ENCODE measurements at regions not wholly inside any gene's neighbourhood (a gene's known extent, or its start where the extent isn't known, plus 50 kb on each side); places are given as distances from the start of the nearest gene placed in this dataset.

DNA sequence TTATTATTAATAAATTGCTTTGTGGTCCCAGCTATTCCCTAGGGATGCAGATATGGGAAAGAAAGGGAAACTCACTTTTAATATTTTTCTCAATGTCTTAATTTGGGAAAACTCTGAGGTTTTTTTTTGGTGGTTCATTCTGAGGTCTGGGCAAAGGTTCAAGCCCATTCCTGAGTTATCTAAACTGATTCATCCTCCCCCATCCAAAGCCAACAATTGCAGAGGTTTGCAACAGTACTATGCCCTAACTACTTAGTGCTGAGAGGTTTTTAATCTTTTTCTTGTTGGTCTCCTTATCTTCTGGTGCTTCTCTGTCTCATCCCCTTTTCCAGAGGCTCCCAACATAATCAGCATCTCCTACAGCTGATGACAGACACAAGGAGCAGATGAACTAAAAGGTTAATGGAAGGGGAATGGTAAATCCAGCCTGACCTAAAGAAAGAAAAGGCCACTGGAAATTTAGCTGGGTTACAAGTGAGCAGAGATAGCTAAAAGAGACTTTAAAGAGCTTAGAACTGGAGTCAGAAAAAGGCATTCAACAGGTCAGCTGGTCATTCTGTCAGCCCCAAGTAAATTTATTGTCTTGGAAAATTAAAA, 390.4 kb downstream of the TGFB2 start:
- Histone ChIP-seq H3K4me1 (ENCODE audit: insufficient read depth, low read length) (no peaks in the 10 kb centered on the region), H3K9me3 (ENCODE audit: low read length) (no peaks in the 10 kb centered on the region), H3K27ac (ENCODE audit: low read depth, low read length) (no peak overlapping the region), H3K27me3 (ENCODE audit: control insufficient read depth in 1 of 2, insufficient read depth in 2 of 2, low read length in 2 of 2) (no peaks in the 10 kb centered on the region), H3K9ac (ENCODE audit: low read length) (no peak overlapping the region), H3K4me3 (ENCODE audit: low read depth in 1 of 2, low read length in 2 of 2) (no peak overlapping the region), H3K36me3 (ENCODE audit: insufficient read depth, low read length) (no peaks in the 10 kb centered on the region)

- H3K27ac ChIP-seq (ENCODE audit: low read depth, low read length) = no peak overlapping the region
- no peaks in the 10 kb centered on the region for H3K27me3 ChIP-seq (ENCODE audit: control insufficient read depth in 1 of 2, insufficient read depth in 2 of 2, low read length in 2 of 2)
- no peaks in the 10 kb centered on the region for H3K9me3 ChIP-seq (ENCODE audit: low read length)
- H3K4me1 ChIP-seq (ENCODE audit: insufficient read depth, low read length) = no peaks in the 10 kb centered on the region
- no peak overlapping the region for H3K9ac ChIP-seq (ENCODE audit: low read length)
- no peaks in the 10 kb centered on the region for H3K36me3 ChIP-seq (ENCODE audit: insufficient read depth, low read length)
- no peak overlapping the region for H3K4me3 ChIP-seq (ENCODE audit: low read depth in 1 of 2, low read length in 2 of 2)
Measured at GRCh38 chr1:218739426-218739825, 394.3 kb downstream of the TGFB2 start.

DNA sequence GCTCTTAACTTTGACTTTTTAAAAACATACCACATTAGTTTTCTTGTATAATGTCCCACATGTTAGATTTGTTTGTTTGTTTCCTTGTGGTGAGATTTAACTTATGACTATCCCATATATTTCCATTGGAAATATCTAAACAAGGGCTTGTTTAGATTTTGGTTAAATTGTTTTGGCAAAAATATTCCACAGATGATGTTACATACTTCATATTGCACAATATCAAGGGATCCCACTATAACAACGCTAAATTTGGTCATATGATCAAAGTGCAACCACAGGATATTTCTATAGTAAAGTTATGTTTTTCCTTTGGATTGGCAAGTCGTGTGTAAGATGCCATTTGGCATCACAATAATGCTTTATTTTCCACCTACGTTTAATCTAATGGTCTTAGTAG, 396.7 kb downstream of the TGFB2 start:
- Histone ChIP-seq H3K36me3 (ENCODE audit: insufficient read depth, low read length) (no peaks in the 10 kb centered on the region), H3K27me3 (ENCODE audit: control insufficient read depth in 1 of 2, insufficient read depth in 2 of 2, low read length in 2 of 2) (no peaks in the 10 kb centered on the region), H3K4me3 (ENCODE audit: low read depth in 1 of 2, low read length in 2 of 2) (no peak overlapping the region), H3K9ac (ENCODE audit: low read length) (no peak overlapping the region), H3K4me1 (ENCODE audit: insufficient read depth, low read length) (no peaks in the 10 kb centered on the region), H3K9me3 (ENCODE audit: low read length) (no peaks in the 10 kb centered on the region), H3K27ac (ENCODE audit: low read depth, low read length) (no peak overlapping the region)

GRCh38 chr1:218742467-218743262, 397.5 kb downstream of the TGFB2 start:
- H3K9ac ChIP-seq (ENCODE audit: low read length) = no peak overlapping the region
- H3K27ac ChIP-seq (ENCODE audit: low read depth, low read length) = no peak overlapping the region
- H3K36me3 ChIP-seq (ENCODE audit: insufficient read depth, low read length) = no peaks in the 10 kb centered on the region
- no peaks in the 10 kb centered on the region for H3K27me3 ChIP-seq (ENCODE audit: control insufficient read depth in 1 of 2, insufficient read depth in 2 of 2, low read length in 2 of 2)
- H3K9me3 ChIP-seq (ENCODE audit: low read length) = no peaks in the 10 kb centered on the region
- H3K4me1 ChIP-seq (ENCODE audit: insufficient read depth, low read length) = no peaks in the 10 kb centered on the region
- no peak overlapping the region for H3K4me3 ChIP-seq (ENCODE audit: low read depth in 1 of 2, low read length in 2 of 2)

DNA sequence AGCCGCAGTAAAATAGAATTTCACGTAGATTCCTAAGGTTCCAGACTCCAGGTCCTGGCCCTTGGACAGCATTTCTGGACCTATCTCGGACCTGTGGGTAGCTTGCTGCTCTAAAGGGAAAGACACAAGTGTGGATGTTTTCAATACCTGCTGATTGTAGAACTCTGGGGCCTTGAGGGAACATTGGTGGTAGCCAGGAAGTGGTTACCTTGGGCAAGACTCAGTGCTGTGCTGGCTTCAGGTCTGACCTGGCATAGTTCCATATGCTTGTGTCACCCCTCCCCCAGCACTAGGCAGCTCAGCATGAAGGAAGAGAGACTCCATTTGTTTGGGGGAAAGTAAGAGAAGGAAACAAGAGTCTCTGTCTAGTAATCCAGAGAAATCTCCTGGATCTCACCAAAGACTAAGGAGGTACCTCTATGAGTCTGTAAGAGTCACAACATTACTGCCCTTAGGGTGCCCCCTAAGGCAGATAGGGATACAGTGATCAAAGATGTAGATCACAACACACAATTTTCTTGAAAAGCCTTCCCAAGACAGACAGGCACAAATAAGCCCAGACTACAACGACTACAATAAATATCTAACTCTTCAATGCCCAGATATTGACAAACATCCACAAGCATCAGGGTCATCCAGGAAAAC, 398.8 kb downstream of the TGFB2 start:
- no peaks in the 10 kb centered on the region for H3K27me3 ChIP-seq (ENCODE audit: control insufficient read depth in 1 of 2, insufficient read depth in 2 of 2, low read length in 2 of 2)
- no peaks in the 10 kb centered on the region for H3K36me3 ChIP-seq (ENCODE audit: insufficient read depth, low read length)
- no peak overlapping the region for H3K27ac ChIP-seq (ENCODE audit: low read depth, low read length)
- no peaks in the 10 kb centered on the region for H3K4me1 ChIP-seq (ENCODE audit: insufficient read depth, low read length)
- H3K4me3 ChIP-seq (ENCODE audit: low read depth in 1 of 2, low read length in 2 of 2) = no peak overlapping the region
- no peak overlapping the region for H3K9ac ChIP-seq (ENCODE audit: low read length)
- H3K9me3 ChIP-seq (ENCODE audit: low read length) = no peaks in the 10 kb centered on the region

GRCh38 chr1:218748071-218748470, 402.9 kb downstream of the TGFB2 start:
- H3K9me3 ChIP-seq (ENCODE audit: low read length) = no peaks in the 10 kb centered on the region
- no peak overlapping the region for H3K4me3 ChIP-seq (ENCODE audit: low read depth in 1 of 2, low read length in 2 of 2)
- no peaks in the 10 kb centered on the region for H3K36me3 ChIP-seq (ENCODE audit: insufficient read depth, low read length)
- no peaks in the 10 kb centered on the region for H3K4me1 ChIP-seq (ENCODE audit: insufficient read depth, low read length)
- no peaks in the 10 kb centered on the region for H3K27me3 ChIP-seq (ENCODE audit: control insufficient read depth in 1 of 2, insufficient read depth in 2 of 2, low read length in 2 of 2)
- H3K27ac ChIP-seq (ENCODE audit: low read depth, low read length) = no peak overlapping the region
- no peak overlapping the region for H3K9ac ChIP-seq (ENCODE audit: low read length)

DNA sequence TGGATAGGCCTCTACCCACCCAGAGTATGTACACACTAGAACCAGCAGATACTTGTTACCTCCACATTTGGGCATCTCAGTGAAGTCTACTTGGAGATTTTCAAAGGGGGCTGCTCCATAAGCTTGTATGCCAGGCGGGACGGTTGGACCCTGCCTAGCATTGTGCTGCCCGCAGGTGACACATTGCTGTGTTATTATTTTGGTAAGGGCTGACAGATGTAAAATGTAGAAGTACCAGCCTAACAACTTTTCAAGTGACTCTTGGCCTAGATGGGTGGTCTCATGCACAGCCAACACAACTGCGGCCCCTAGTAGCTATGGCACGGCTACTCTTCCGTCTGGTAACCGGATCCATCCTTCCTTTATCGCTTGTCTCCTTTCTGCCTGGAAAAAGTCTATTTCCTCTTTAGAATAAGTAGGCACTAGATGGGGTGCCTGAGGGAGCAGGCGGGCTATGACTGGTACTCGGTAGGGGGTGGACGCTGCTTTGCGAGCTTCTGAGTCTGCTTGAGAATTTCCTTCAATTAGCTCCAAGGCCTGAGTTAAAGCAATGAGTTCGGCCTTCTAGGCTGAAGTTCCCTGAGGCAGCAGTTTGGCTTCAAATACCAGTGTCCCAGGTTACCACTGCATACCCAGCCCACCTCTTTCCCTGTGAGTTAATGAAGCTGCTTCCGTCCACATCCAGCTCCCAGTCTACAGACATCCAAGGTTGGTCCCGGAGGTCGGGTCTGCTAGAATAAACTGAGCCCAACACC, 405.3 kb downstream of the TGFB2 start:
- Histone ChIP-seq H3K27me3 (ENCODE audit: control insufficient read depth in 1 of 2, insufficient read depth in 2 of 2, low read length in 2 of 2) (no peaks in the 10 kb centered on the region), H3K4me3 (ENCODE audit: low read depth in 1 of 2, low read length in 2 of 2) (no peak overlapping the region), H3K36me3 (ENCODE audit: insufficient read depth, low read length) (no peaks in the 10 kb centered on the region), H3K9ac (ENCODE audit: low read length) (no peak overlapping the region), H3K4me1 (ENCODE audit: insufficient read depth, low read length) (no peaks in the 10 kb centered on the region), H3K27ac (ENCODE audit: low read depth, low read length) (no peak overlapping the region), H3K9me3 (ENCODE audit: low read length) (no peaks in the 10 kb centered on the region)

DNA sequence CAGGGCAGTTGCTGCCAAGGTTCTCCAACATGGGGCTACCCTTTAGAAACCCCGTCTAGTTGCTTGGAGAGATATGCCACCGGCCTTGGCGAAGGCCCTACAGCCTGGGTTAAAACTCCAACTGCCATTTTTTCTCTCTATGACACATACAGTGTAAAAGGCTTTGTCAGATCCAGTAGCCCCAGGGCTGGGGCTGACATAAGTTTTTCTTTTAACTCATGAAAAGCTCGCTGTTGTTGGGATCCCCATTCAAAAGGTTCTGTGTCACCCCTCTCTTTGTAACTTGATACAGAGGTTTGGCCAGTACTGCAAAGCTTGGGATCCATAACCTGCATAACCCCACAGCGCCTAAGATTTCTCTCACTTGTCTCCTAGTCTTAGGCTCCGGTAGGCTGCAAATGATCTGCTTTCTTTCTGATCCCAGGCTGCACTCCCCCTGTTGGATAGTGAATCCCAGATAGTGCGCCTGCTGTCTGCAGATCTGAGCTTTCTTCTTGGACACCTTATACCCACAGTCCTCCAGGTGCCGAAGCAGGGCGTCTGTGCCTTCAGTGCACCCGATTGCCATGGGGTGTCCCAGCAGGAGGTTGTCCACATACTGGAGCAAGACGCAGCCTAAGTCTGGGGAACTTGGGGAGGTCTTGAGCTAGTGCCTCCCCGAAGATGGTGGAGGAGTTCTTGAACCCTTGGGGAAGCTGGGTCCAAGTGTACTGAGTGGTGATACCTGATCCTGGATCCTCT, 406.2 kb downstream of the TGFB2 start:
- no peaks in the 10 kb centered on the region for H3K36me3 ChIP-seq (ENCODE audit: insufficient read depth, low read length)
- no peaks in the 10 kb centered on the region for H3K27me3 ChIP-seq (ENCODE audit: control insufficient read depth in 1 of 2, insufficient read depth in 2 of 2, low read length in 2 of 2)
- H3K27ac ChIP-seq (ENCODE audit: low read depth, low read length) = no peak overlapping the region
- H3K9me3 ChIP-seq (ENCODE audit: low read length) = no peaks in the 10 kb centered on the region
- H3K9ac ChIP-seq (ENCODE audit: low read length) = no peak overlapping the region
- no peaks in the 10 kb centered on the region for H3K4me1 ChIP-seq (ENCODE audit: insufficient read depth, low read length)
- H3K4me3 ChIP-seq (ENCODE audit: low read depth in 1 of 2, low read length in 2 of 2) = no peak overlapping the region

GRCh38 chr1:218752126-218752525, 407.0 kb downstream of the TGFB2 start:
- Histone ChIP-seq H3K9me3 (ENCODE audit: low read length) (no peaks in the 10 kb centered on the region), H3K9ac (ENCODE audit: low read length) (no peak overlapping the region), H3K27me3 (ENCODE audit: control insufficient read depth in 1 of 2, insufficient read depth in 2 of 2, low read length in 2 of 2) (no peaks in the 10 kb centered on the region), H3K27ac (ENCODE audit: low read depth, low read length) (no peak overlapping the region), H3K4me3 (ENCODE audit: low read depth in 1 of 2, low read length in 2 of 2) (no peak overlapping the region), H3K36me3 (ENCODE audit: insufficient read depth, low read length) (no peaks in the 10 kb centered on the region), H3K4me1 (ENCODE audit: insufficient read depth, low read length) (no peaks in the 10 kb centered on the region)

GRCh38 chr1:218754477-218754876, 409.3 kb downstream of the TGFB2 start:
- H3K27ac ChIP-seq (ENCODE audit: low read depth, low read length) = no peak overlapping the region
- H3K27me3 ChIP-seq (ENCODE audit: control insufficient read depth in 1 of 2, insufficient read depth in 2 of 2, low read length in 2 of 2) = no peaks in the 10 kb centered on the region
- H3K36me3 ChIP-seq (ENCODE audit: insufficient read depth, low read length) = no peaks in the 10 kb centered on the region
- no peaks in the 10 kb centered on the region for H3K4me1 ChIP-seq (ENCODE audit: insufficient read depth, low read length)
- H3K4me3 ChIP-seq (ENCODE audit: low read depth in 1 of 2, low read length in 2 of 2) = no peak overlapping the region
- no peak overlapping the region for H3K9ac ChIP-seq (ENCODE audit: low read length)
- H3K9me3 ChIP-seq (ENCODE audit: low read length) = no peaks in the 10 kb centered on the region

- Histone ChIP-seq H3K4me1 (ENCODE audit: insufficient read depth, low read length) (no peaks in the 10 kb centered on the region), H3K4me3 (ENCODE audit: low read depth in 1 of 2, low read length in 2 of 2) (no peak overlapping the region), H3K27ac (ENCODE audit: low read depth, low read length) (no peak overlapping the region), H3K9me3 (ENCODE audit: low read length) (no peaks in the 10 kb centered on the region), H3K9ac (ENCODE audit: low read length) (no peak overlapping the region), H3K36me3 (ENCODE audit: insufficient read depth, low read length) (no peaks in the 10 kb centered on the region), H3K27me3 (ENCODE audit: control insufficient read depth in 1 of 2, insufficient read depth in 2 of 2, low read length in 2 of 2) (no peaks in the 10 kb centered on the region)
Measured at GRCh38 chr1:218755128-218755527, 410.0 kb downstream of the TGFB2 start.
